Choroid plexus epithelial cell (primary cell): ENCODE measurements at regions not wholly inside any gene's neighbourhood (a gene's known extent, or its start where the extent isn't known, plus 50 kb on each side); places are given as distances from the start of the nearest gene placed in this dataset.

Experiments used
- DNase-seq: peaks from one replicate; pipeline ENCODE4 v3.0.0-alpha.2; 2010; ENCODE audit warnings: low read depth
- H3K4me3 ChIP-seq: 2 replicates; pipeline ENCODE4 v1.5.1; 2011; ENCODE audit warnings: low read depth, mild to moderate bottlenecking, control low read depth, low read length, moderate library complexity
- TF ChIP-seq, protein P1 (sequence below): conservative IDR thresholded peaks from 2 replicates; pipeline ENCODE4 v1.5.1; 2011; ENCODE audit warnings: low read depth, mild to moderate bottlenecking, control low read depth, inconsistent platforms, low read length, moderate library complexity

DNA sequence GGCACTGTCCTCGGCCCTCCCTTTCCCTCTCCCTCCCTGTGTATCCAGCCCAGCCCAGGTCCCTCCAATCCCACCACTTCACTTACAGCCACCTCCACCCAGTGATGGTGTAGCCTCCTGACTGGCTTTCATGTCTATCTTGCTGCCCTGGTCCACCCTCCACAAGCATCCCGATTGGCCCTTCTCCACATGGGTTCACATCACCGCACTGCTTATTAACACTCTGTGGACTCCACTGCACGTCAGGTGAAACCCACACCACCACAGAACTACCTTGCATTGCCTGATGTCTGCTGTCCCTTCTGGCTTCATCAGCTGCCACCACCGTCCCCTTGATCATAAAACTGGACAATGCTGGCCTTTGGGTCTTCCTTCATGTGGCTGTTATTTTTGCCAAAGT is 220.4 kb upstream of the ARID1B start:
- no peak overlapping the region for H3K4me3 ChIP-seq
- TF ChIP-seq, protein P1, sequence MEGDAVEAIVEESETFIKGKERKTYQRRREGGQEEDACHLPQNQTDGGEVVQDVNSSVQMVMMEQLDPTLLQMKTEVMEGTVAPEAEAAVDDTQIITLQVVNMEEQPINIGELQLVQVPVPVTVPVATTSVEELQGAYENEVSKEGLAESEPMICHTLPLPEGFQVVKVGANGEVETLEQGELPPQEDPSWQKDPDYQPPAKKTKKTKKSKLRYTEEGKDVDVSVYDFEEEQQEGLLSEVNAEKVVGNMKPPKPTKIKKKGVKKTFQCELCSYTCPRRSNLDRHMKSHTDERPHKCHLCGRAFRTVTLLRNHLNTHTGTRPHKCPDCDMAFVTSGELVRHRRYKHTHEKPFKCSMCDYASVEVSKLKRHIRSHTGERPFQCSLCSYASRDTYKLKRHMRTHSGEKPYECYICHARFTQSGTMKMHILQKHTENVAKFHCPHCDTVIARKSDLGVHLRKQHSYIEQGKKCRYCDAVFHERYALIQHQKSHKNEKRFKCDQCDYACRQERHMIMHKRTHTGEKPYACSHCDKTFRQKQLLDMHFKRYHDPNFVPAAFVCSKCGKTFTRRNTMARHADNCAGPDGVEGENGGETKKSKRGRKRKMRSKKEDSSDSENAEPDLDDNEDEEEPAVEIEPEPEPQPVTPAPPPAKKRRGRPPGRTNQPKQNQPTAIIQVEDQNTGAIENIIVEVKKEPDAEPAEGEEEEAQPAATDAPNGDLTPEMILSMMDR = no peak
- no peak for DNase-seq

DNA sequence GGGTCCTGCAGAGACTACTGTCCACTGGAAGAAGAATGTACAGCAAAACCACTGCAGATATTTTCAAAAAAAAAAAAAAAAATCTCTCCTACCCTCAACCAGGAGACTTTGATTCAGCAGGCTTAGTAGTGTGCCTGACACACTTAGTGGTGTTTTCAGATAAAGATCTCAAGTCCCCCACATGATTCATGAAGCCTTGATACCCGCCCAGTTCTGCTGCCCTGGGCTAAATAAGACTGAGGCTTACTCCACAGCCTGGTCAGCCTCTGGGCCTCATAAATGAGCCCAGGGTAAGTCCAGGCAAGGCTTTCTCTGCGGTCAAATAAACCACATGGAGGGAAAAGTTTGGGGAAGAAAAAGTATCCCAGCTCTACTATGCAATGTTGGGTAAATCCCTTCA is 222.1 kb upstream of the ARID1B start:
- no peak for DNase-seq
- TF ChIP-seq, protein P1 = no peak
- no peak overlapping the region for H3K4me3 ChIP-seq

DNA sequence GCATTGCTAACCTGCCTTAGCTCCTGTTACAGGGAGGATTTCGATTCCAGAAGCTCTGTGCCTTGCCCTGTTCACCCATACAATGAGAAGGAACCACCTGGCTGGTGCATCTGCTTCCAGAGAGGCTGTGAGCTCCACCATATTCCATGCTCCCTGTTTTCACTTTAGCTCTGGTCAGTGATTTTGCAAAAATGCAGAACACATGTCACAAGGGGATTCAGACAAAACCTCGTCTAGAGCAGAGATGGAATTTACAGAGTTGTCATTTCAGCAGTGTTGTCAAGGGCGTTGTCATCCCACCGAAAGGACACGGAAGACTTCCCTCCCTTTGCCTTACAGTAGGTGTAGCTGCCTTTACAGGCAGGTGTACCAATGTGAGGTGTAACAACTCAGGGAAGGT is 223.0 kb upstream of the ARID1B start:
- no peak for DNase-seq
- no peak overlapping the region for H3K4me3 ChIP-seq
- TF ChIP-seq, protein P1 = no peak

DNA sequence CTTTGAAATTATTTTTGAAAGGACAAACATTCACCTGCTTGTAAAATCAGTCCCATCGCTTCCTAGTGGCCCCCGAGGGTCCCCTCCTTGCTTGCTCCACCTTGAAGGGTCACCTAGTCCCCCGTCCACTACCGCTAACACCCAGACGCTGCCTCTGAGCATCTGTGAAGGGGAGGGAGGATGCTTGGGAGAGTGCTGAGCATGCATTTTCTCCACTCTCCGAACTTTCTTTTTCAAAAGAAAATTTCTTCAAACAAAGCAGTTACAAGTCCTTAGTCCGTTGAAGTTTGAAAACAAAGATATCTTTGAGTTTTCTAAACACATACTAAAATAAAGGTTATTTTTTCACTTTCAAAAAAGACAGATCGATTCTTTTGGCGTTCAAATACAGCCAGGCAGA is 224.3 kb upstream of the ARID1B start:
- TF ChIP-seq, protein P1 = no peak
- no peak overlapping the region for H3K4me3 ChIP-seq
- no peak for DNase-seq

DNA sequence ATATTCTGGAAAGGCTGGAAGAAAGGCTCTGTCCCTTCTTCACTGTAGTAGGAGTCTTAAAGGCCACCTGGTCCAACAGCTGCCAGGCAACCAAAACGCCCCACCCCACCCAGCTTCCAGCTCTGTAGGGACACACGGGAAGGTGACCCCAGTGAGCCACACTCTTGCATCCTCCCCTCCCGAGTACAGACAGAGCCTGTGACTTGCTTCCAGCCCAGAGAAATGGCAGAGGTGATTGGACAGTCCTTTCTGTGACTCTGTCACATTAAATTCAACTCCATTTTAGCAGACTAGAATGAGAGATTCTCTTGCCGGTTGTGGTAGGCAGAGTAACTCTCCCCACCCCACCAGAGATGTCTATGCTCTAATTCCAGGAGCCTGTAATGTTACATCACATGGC is 226.2 kb upstream of the ARID1B start:
- TF ChIP-seq, protein P1 = no peak
- DNase-seq = no peak

DNA sequence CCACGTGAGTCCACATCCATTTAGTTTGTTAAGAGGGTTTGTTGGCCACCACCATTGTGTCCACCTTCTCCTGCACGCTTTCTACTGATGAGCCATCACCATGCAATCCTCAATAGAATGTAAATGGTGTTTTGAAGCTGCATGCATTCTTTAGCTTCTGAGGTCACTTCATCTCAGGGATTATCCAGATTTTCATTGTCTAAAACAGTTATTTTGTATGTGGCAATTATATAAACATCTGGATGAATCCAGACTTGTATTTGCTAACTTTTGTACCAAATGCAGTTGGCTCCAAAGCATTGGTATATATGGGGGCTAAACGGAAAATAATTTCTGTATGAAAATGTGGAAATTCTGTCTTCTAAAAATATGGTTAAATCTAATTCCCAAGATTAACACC is 231.2 kb upstream of the ARID1B start:
- H3K4me3 ChIP-seq = no peak overlapping the region
- TF ChIP-seq, protein P1 = no peak
- DNase-seq = no peak

More for the DNA sequence above, 226.2 kb upstream of the ARID1B start:
- H3K4me3 ChIP-seq = no peak overlapping the region

DNA sequence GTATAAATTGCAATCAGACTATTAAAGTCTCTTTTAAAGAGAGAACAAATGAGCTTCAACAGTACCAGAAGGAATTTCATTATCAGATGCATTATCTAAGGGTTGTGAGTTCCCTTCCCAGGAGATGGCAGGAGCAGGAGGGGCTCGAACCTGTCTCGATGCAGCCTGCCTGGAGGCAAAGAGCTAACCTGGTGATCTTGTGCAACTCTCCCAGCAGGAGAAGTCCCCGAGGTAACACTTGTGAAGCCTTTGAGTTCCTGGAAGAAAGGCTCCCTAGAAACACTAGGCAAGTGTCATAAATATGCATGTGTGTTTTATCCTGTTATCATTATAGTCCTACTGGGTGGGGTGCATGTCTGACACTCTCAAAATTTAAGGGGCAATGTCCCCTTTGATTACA is 232.2 kb upstream of the ARID1B start:
- DNase-seq = no peak
- TF ChIP-seq, protein P1 = no peak
- no peak overlapping the region for H3K4me3 ChIP-seq
